H7 (cell line): ENCODE measurements at regions not wholly inside any gene's neighbourhood (a gene's known extent, or its start where the extent isn't known, plus 50 kb on each side); places are given as distances from the start of the nearest gene placed in this dataset.
"Not testable (repeated sequence)": the region's sequence is repeated elsewhere in the genome, so short reads cannot be mapped to it uniquely, and the experiment has no call there.

Experiments used
- DNase-seq: peaks from one replicate; pipeline ENCODE4 v3.0.0; 2012
- H3K27me3 ChIP-seq: 2 replicates; pipeline ENCODE4 v1.6.0; 2011; ENCODE audit warnings: mild to moderate bottlenecking, low read length; ENCODE audit not compliant: control insufficient read depth, insufficient read depth
- H3K36me3 ChIP-seq: replicated peaks from 2 replicates; pipeline ENCODE4 v1.5.1; 2011; ENCODE audit warnings: low read length; ENCODE audit not compliant: control insufficient read depth, insufficient read depth
- H3K4me3 ChIP-seq: 2 replicates; pipeline ENCODE4 v1.5.1; 2011; ENCODE audit warnings: low read depth, mild to moderate bottlenecking, control low read depth, low read length, moderate library complexity; ENCODE audit not compliant: insufficient read depth

GRCh38 chr16:88229710-88230109, 153.0 kb upstream of the ZNF469 start:
- not testable (repeated sequence) for H3K27me3 ChIP-seq, H3K36me3 ChIP-seq, DNase-seq, H3K4me3 ChIP-seq

- not testable (repeated sequence) for H3K4me3 ChIP-seq, DNase-seq, H3K36me3 ChIP-seq, H3K27me3 ChIP-seq
Measured at GRCh38 chr16:88230276-88230966, 152.3 kb upstream of the ZNF469 start.

GRCh38 chr16:88230967-88231615, 151.7 kb upstream of the ZNF469 start:
- not testable (repeated sequence) for DNase-seq, H3K36me3 ChIP-seq, H3K4me3 ChIP-seq, H3K27me3 ChIP-seq

GRCh38 chr16:88231839-88232238, 150.9 kb upstream of the ZNF469 start:
- not testable (repeated sequence) for H3K27me3 ChIP-seq, DNase-seq, H3K36me3 ChIP-seq, H3K4me3 ChIP-seq

GRCh38 chr16:88232401-88233258, 150.1 kb upstream of the ZNF469 start:
- H3K36me3 ChIP-seq, H3K4me3 ChIP-seq, H3K27me3 ChIP-seq: not testable (repeated sequence)
- peak; percentile 23 for DNase-seq

GRCh38 chr16:88233621-88234420, 148.9 kb upstream of the ZNF469 start:
- not testable (repeated sequence) for H3K36me3 ChIP-seq, H3K27me3 ChIP-seq, H3K4me3 ChIP-seq, DNase-seq

- H3K4me3 ChIP-seq, H3K36me3 ChIP-seq, H3K27me3 ChIP-seq: not testable (repeated sequence)
- DNase-seq, result peak; percentile 32
Measured at GRCh38 chr16:88234421-88235271, 148.1 kb upstream of the ZNF469 start.

GRCh38 chr16:88235691-88236090, 147.1 kb upstream of the ZNF469 start:
- not testable (repeated sequence) for H3K27me3 ChIP-seq, H3K4me3 ChIP-seq, H3K36me3 ChIP-seq, DNase-seq

- not testable (repeated sequence) for DNase-seq, H3K4me3 ChIP-seq, H3K36me3 ChIP-seq, H3K27me3 ChIP-seq
Measured at GRCh38 chr16:88236229-88236628, 146.5 kb upstream of the ZNF469 start.

- H3K4me3 ChIP-seq, DNase-seq, H3K36me3 ChIP-seq, H3K27me3 ChIP-seq: not testable (repeated sequence)
Measured at GRCh38 chr16:88237314-88237713, 145.4 kb upstream of the ZNF469 start.

GRCh38 chr16:88237761-88238415, 144.9 kb upstream of the ZNF469 start:
- H3K36me3 ChIP-seq, DNase-seq, H3K27me3 ChIP-seq, H3K4me3 ChIP-seq: not testable (repeated sequence)

- not testable (repeated sequence) for H3K27me3 ChIP-seq, DNase-seq, H3K4me3 ChIP-seq, H3K36me3 ChIP-seq
Measured at GRCh38 chr16:88238732-88239274, 144.0 kb upstream of the ZNF469 start.

GRCh38 chr16:88240118-88240517, 142.6 kb upstream of the ZNF469 start:
- not testable (repeated sequence) for H3K27me3 ChIP-seq, DNase-seq, H3K36me3 ChIP-seq

More at GRCh38 chr16:88240118-88240517, 142.6 kb upstream of the ZNF469 start:
- H3K4me3 ChIP-seq, result not testable (repeated sequence)
